CD4-positive, alpha-beta T cell treated with Interleukin-6 for 4 hours (primary cell): ENCODE measurements at regions not wholly inside any gene's neighbourhood (a gene's known extent, or its start where the extent isn't known, plus 50 kb on each side); places are given as distances from the start of the nearest gene placed in this dataset.
"Not testable (repeated sequence)": the region's sequence is repeated elsewhere in the genome, so short reads cannot be mapped to it uniquely, and the experiment has no call there.

Experiments
- DNase-seq: peaks from one replicate; pipeline ENCODE4 v3.0.0-alpha.2; 2020; ENCODE audit warnings: mixed read lengths

DNA sequence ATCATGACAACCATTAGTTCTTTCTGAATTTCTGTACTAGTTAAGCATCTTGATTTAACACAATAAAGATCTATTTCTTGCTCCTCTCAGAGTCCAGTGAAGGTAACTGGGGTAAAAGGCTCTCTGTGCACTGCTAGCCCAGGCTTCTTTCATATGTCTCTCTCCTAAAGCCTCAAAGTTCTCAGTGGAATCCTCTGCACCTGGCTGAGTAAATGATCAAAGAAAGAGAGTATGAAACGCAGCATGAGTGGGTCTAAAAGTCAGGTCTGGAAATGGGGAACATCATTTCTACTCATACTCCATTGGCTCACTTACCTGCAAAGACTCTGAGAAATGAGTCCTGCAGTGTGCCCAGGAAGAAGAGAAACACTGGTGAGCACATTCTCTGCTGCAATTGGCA lies 418.5 kb downstream of the PTPRC start:
- DNase-seq, result no peak

DNA sequence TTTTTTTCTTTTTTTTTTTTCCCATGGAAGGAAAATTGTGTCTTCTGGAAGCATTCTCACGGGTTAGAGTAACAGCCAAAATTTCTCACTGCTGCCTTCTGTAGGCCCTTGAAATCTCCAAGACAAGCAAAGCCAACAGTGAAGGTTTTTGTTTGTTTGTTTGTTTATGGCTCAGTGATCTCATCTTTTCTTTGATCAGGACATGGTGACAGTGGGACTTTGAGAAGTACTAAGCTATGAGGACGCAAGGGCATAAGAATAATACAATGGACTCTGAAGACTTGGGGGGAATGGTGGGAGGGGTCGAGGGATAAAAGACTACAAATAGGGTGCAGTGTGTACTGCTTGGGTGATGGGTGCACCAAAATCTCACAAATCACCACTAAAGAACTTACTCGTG lies 419.4 kb downstream of the PTPRC start:
- no peak for DNase-seq

DNA sequence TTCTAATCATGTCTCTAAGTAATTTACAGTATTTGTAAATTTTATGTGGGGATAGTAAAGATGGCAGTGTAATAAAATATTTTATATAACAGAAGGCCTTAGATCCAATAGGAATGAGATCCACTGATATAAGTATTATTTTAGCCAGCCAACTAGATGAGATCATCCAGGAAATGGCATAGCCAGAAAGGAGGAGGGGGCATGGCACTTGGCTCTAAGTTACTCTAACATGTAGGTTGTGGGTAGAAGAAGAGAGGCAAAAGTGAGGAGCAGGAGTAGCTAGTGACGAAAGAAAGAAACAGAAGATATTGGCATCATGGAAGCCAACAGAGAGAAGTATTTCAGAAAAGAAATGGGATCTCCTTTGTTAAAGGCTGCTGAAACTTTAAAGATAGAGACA lies 426.1 kb downstream of the PTPRC start:
- DNase-seq, result no peak

DNA sequence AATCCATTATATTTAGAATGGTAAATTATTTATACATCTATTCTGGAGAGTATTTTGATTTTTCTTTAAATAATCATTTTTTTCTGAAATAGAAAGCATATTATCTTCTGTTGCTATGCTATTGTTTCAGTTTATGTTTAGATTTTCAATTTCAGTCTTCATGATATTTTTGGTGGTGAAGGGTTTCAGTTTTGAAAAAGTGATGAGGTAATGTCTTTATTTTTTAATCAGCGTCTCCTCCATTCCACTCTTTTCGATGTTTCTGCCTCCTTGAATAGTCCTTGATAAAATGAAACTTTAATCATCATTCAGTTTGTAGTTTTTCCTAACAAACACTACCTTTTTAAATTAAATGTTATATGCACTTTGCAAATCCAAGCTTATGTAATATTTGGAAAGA lies 428.6 kb downstream of the PTPRC start:
- DNase-seq, result no peak

DNA sequence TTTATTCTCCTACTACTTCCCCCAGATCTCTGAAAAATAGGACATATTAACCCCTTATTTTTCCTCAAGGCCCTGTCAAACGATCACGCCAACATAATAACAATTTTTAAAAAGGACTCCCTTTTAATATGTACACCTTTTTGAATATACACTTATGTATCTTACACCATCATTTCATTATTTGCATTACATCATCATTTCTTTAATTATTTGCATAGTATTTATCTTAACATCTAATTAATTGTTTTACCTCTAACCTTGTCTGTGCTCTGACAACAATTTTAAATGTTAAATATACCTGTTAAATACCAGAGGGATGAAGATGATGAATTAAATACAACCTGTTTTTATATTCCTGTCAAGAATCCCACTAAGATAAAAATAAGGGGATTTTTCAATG lies 432.2 kb downstream of the PTPRC start:
- no peak for DNase-seq

DNA sequence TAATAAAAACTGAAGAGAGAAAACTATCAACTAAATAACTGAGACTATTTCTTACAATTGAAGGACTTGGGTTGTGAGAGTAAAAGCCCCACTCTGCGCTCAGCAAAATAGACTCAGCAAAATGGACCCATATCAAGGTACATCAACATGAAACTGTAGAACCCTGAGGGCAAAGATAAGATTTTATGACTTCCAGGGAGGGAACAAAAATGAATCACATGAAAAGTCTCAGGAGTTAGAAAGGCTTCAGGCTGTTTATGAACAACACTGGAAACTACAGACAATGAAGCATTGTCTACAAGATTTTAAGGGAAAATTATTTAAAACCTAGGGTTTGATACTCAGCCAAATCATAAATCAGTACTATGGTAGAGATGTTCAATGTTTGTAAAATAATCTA lies 434.3 kb downstream of the PTPRC start:
- DNase-seq, result no peak

DNA sequence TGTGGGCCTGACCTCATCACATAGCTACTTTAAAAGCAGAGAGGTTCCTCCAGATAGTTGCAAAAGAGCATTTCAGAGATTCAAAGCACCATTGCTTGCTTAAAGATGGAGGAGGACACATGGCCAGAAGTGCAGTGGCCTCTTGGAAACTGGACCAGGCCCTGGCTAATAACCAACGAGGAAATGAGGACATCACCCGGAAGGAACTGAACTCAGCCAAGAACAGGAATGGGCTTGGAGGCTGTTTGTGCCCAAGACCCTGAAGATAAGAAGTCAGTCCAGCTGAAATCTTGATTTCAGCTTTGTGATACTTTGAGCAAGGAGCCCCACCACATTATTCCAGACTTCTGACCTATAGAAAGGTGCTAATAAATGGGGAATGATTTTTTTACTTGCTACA lies 437.0 kb downstream of the PTPRC start:
- DNase-seq, result no peak

DNA sequence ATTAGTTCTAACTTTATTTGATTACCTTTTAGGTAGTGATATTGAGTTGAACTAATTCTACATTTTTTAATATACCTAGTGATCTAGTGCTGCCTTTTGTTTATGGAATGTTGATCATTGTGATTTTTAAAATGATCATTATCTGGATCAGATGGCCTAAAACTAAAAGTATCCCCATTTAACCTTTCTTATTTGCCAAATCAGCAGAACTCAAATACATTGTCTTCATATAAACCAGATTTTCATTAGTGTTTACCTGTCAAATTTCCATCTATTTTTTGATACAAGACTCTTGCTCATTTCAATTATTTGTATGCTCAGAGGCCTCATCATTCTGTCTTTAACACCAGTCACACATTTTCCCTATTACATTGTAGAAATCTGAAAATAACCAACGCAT lies 441.2 kb downstream of the PTPRC start:
- no peak for DNase-seq

DNA sequence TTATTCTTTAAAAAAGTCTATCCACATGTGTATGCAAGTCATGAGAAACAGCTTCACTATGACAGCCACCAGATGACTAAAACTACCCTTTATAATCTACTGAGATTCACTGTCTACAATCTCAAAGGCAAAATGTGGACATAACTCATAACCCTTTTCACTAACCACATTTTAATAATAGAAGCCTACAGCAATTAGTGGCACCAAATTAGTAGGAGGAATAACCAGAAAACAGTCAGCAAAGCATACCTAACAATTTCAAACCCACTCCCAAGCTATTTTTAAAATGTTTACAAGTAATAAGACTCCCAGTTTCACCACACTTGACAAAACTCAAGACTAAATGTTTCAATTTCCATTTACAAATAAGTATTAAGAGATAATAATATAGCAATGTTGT lies 442.9 kb downstream of the PTPRC start:
- no peak for DNase-seq

DNA sequence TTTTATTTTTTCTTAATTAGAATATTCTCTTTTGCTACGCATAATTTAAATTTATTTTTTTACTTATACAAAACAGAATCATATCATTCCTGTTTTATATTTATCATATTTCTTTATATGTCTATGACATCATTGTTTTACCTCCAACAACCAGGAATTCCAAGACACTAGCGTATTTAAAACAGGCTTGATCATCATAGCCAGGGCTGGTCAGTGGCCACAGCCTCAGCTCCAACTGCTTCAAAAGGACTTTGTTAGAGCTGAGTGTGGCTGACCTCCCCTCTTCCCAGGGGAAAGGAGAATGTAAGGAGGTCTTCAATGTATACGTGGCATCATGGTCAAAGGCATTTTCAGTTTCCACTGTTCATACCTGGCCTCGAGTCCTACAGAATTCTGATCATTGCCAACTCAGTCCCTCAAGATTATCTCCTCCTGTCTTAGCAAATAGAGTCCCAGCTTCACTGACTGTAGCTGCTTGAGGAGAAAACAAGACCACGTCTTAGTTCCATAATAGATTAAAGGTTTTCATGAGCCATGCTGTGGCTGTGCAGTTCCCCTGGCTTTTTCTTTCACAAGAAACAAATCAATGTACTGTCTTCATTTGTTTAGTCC lies 444.0 kb downstream of the PTPRC start:
- DNase-seq, result no peak

DNA sequence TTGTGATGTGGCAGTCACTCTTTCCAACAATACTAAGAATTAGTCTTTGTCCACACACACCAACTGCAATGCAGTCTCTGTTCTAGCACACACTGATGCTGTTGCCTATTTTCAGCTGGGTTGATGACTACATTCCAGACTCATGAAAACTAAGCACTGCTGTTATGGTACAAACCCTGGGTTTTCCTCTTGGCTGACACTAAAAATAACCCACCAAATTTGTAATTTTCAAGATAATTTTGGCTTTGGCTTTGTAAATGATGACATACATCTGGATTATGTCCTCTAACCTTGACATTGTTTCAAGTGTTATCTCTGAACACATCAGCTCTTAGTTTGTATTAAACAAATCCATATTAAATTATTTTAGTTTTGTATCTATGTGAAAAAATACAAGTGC lies 444.8 kb downstream of the PTPRC start:
- DNase-seq, result no peak

DNA sequence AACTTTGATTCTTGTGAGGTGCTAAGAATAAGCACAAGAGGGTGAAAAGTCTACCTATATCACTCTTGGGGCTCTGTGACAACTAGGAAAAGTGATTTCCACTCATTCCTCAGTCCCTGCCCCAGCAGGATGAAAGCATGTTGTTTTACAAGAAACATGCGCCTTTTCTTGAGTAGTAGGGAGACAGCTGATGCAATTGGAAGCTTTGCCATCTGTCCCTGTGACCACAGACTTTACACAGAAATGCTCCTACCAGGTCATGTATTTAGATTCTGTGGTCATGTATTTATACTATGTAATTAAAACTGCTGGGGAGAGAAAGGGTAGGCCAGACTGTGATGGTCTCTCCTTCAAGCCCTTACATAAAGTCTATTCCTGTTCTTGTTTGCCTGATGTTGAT lies 445.5 kb downstream of the PTPRC start:
- no peak for DNase-seq

DNA sequence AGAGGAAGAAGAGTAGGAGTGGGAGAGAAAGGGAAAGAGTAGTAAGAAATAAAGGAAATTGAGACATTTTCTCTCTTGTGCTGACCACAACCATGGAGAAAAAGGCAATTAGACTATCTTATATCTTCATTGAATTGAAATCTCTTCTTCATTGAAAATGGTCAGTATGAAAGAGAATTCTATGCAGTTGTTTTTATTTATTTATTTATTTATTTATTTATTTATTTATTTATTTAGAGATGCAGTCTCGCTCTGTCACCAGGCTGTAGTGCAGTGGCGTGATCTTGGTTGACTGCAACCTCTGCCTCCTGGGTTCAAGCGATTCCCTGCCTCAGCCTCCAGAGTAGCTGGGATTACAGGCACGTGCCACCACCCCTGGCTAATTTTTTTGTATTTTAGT lies 447.1 kb downstream of the PTPRC start:
- no peak for DNase-seq

DNA sequence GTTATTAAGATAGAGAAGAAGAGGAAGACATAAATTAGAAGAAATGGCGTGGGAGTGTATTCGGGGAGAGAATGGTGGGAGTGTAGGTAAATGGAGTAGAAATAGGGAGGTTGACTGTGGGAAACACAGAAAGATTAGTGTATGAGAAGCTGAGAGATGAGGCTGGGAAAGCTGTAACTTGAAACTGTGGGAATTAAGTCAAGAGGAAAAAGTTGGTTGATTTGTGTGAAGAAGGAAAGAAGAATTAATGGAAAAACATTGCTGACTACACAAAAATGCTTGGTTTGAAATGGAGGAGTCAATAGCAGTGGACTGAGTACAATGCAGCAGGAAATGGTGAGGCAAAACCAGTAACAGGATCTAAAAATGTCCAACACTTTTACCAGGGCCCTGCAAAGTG lies 448.3 kb downstream of the PTPRC start:
- DNase-seq, result no peak

DNA sequence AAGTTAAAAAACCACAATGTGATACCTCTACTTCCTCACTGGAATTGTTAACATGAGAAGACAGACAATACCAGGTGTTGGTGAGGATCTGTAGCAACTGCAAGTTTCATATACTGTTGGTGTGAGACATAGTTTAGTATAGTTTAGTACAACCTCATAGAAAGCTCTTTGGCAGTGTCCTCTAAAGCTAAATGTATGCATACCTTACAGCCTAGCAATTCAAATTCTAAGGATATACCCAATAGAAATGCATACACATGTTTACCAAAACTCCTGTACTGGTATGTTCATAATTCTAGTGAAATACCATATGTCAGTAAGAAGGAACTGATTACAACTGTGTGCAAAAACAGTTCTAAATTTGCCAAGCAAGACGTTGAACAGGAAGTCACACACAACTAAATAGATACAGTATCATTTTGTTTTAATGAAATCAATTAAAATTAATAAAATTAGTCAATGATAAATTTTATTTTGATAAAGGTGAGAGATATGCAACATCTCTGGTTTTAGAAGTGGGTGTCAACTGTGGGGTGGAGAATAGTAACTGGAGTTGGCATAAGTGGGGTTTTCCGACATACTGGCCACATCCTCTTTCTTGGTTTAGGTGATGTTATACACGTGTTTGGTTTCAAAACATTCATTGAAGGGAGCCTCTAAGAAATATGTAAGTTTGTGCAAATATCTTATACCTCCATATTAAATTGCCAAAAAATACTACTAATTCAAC lies 450.7 kb downstream of the PTPRC start:
- DNase-seq, result peak; percentile 20

DNA sequence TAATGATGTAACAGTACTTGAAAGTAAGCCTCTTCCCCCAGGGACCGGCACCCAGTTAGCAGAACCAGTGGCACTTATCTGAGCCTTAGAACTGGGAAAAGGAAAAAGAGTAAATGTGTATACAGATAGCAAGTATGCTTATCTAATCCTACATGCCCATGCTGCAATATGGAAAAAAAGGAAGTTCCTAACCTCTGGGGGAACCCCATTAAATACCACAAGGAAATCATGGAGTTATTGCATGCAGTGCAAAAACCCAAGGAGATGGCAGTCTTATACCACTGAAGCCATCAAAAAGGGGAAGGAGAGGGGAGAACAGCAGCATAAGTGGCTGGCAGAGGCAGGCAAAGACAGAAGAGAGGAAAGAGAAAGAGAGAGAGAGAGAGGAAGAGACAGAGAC lies 456.8 kb downstream of the PTPRC start:
- DNase-seq, result not testable (repeated sequence)

DNA sequence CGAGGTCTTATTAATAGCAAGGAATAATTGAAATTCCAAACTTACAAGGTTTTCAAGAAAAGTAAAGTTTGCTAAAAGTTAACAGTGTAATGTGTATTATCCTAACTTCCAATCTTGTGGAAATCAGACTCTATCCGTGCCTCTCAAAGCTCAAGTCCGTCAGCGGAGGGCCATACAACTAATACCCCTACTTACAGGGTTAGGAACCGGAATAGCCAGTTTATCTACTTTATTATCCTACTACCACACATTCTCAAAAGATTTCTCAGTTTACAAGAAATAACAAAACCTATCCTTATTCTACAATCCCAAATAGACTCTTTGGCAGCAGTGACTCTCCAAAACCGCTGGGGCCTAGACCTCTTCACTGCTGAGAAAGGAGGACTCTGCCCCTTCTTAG lies 457.8 kb downstream of the PTPRC start:
- DNase-seq, result no peak

DNA sequence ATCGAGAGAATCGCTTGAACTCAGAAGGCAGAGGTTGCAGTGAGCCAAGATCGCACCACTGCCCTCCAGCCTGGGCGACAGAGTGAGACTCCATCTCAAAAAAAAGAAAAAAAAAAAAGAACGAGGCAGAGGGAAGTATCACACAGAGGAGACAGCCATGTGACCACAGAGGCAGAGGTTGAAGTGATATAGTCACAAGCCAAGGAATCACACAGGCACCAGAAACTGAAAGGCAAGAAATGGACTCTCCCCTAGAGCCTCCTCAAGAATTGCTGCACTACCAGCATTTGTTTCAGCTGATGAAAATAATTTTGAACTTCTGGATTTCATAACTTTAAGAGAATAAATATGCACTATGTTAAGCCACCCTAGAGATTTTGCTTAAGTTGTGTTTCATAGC lies 459.6 kb downstream of the PTPRC start:
- DNase-seq, result no peak

DNA sequence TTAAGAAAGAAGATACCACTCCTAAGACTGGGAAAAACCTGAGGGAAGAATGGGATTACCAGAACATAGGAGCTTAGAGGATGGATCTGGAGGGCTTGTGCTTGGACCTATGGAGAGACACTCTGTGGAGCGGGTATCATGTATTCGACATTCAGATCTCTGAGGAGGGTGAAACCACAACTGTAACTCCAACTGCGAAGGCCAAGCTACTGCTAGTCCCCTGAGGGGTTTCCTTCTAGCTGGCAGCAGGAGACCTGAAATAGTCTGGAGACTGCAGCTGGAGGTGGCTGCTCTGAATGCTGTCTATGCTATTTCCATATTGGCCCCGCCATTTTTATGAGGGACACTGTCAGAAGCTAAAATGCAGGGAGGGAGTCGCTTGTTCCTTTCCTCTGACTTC lies 462.3 kb downstream of the PTPRC start:
- DNase-seq, result no peak

DNA sequence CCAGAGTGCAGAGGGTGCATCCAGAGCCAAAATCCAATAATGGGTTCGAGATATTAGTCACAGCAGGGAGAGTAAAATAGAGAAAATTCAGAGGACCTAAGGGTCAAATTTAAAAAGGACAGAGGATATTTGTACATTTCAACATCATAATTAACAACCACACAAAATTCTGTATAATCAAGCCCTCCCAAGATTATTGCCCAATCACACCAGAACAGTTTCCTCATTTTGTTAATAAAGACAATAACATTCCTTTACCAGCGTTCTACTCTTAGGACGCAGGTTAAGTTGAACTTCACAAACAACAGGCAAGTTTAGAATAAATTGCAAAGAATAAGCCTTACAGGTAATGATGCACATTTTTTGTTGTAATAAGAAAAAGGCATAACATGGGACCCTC lies 462.8 kb downstream of the PTPRC start:
- no peak for DNase-seq

DNA sequence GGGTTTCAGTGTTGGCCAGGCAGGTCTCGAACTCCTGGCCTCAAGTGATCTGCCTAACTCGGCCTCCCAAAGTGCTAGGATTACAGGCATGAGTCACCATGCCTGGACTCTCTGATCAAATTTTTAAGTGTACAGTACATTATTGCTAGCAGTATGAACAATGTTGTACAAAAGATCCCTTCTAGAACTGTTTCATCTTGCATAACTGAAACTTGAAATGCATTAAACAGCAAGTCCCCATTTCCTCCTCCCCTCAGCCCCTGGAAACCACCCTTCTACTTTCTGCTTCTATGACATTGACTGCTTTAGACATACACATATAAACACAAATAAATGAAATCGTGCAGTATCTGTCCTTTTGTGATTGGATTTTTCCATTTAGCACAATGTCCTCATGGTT lies 463.4 kb downstream of the PTPRC start:
- DNase-seq, result no peak

DNA sequence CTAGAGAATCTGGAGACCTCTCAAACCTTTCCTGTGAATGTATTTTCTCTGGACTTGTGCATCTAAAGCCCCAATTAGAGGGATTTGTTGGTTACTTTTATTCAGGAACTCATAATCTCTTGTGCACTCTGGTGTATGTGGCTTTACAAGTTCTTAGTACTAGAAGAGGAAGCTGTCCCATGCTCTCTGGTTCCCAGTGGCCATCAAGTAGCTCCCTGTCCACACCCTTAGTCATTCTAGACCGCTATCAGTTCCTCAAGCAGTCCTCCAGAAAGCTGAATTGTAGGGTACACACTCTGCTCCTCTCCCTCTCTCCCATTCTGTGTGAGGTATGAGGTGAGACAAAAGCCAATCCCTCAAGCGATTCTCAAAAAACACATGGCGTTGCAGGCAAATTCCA lies 470.3 kb downstream of the PTPRC start:
- no peak for DNase-seq

DNA sequence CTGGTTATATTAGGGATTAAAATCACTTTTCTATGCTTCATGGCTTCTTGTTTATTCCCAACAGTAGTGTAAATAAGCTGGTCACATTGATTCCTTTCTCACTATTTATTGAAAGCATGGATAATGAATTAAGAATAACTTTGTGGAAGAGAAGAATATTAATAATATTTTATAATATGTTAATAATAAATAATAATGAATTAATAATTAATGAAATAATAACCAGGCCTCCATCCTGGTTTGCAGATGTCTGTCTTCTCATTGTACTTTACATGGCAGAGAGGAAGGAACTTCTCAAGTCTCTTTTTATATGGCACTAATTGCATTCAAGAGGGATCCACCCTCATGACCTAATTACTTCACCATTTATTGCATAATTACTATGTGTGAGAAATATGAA lies 473.5 kb downstream of the PTPRC start:
- no peak for DNase-seq

DNA sequence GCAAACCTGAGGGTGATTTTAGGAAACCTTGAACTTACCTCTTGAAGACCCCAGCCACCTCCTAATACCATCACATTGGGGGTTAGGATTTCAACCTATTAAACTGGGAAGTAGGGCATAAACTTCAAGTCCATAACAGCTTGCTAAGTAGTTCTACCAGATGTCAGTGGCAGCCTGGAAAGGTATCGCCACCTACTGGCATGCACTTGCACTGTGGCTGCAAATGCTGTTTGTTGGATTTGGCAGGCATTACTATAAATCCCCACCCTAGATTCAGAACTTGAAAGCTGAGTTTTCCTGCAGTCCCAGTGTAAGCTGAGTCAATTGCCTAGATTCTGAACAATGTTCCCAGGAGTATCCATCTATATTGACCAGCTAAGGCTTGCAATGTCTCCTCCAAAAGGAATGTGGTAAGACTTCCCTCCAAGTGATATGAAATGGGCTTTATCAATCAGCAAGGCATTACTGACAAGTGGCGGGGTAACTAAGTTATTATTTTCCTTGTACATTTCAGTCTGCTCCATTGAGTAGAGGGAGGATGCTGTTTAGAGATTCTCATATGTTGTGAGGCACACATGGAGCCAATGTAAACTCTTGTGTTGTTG lies 474.5 kb downstream of the PTPRC start:
- peak; percentile 70 for DNase-seq

DNA sequence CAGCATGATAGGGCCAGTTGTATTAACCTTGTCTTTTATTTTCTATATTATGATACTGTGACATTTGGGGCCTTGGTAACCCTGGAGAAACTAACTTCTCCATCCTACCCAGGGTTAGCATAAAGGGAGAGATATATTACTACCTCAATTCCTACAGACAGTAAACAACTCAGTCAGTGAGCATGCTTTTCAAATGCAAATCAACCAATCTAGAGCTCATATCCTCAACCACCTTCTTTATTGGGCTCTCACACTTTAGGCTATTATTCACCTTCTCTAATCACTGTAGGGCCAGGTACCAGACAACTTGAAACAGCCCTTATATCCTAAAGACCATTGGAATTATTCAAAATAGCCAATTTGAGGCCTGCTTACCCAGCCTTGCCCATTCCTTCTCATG lies 477.6 kb downstream of the PTPRC start:
- no peak for DNase-seq
